A673 (cell line): ENCODE measurements at regions not wholly inside any gene's neighbourhood (a gene's known extent, or its start where the extent isn't known, plus 50 kb on each side); places are given as distances from the start of the nearest gene placed in this dataset.

Source experiments
- BruUV-seq: library from RNA; stranded (reverse); fragments of 400-500 nt; replicated peaks from 2 replicates; lab custom pipeline; 2021; lab: Mats Ljungman, UMichigan
- CTCF ChIA-PET: fragments of 300-600 bp; sonication (Branson Sonifier 250); formaldehyde crosslinking; loops from one replicate; lab custom pipeline; 2022; ENCODE audit warnings: antibody characterized with exemption; lab: Charles Lee
- POLR2A ChIA-PET: fragments of 300-600 bp; sonication (Branson Sonifier 250); formaldehyde crosslinking; loops from one replicate; lab custom pipeline; 2022; ENCODE audit warnings: antibody characterized with exemption; ENCODE audit not compliant: low non-redundant PET; lab: Charles Lee
- DNase-seq: peaks from one replicate; pipeline ENCODE4 v3.0.0-alpha.2; 2015; ENCODE audit warnings: low spot score
- H3K27ac ChIP-seq: fragments of 200-600 bp; sonication (generic); 2 replicates; pipeline ENCODE4 v1.5.1; 2016; ENCODE audit warnings: mixed run types, low read depth, mild to moderate bottlenecking, mixed read lengths, antibody characterized with exemption, low read length; ENCODE audit not compliant: poor library complexity, severe bottlenecking
- H3K27me3 ChIP-seq: fragments of 200-600 bp; sonication (generic); replicated peaks from 2 replicates; pipeline ENCODE4 v1.6.1; 2017; ENCODE audit warnings: mixed run types, low read depth, mild to moderate bottlenecking, mixed read lengths, antibody characterized with exemption, low read length; ENCODE audit not compliant: insufficient read depth, poor library complexity
- H3K36me3 ChIP-seq: fragments of 200-600 bp; sonication (generic); 2 replicates; pipeline ENCODE4 v1.6.1; 2016; ENCODE audit warnings: mixed run types, mild to moderate bottlenecking, mixed read lengths, antibody characterized with exemption, low read length; ENCODE audit not compliant: insufficient read depth, poor library complexity, severe bottlenecking
- H3K4me1 ChIP-seq: fragments of 200-600 bp; sonication (generic); 2 replicates; pipeline ENCODE4 v1.6.1; 2017; ENCODE audit warnings: mixed run types, mild to moderate bottlenecking, mixed read lengths, antibody characterized with exemption, low read length; ENCODE audit not compliant: insufficient read depth, poor library complexity, severe bottlenecking
- H3K4me3 ChIP-seq: fragments of 200-600 bp; sonication (generic); 2 replicates; pipeline ENCODE4 v1.5.1; 2016; ENCODE audit warnings: low read depth, mixed run types, mild to moderate bottlenecking, mixed read lengths, low read length; ENCODE audit not compliant: poor library complexity, severe bottlenecking
- H3K9me3 ChIP-seq: fragments of 200-600 bp; sonication (generic); 2 replicates; pipeline ENCODE4 v1.6.1; 2016; ENCODE audit warnings: mixed run types, low read depth, mild to moderate bottlenecking, mixed read lengths, antibody characterized with exemption, low read length; ENCODE audit not compliant: poor library complexity, severe bottlenecking
- CTCF ChIP-seq: fragments of 300-800, 200-600 bp; sonication (generic); conservative IDR thresholded peaks from 2 replicates; pipeline ENCODE4 v1.5.1; 2017; ENCODE audit warnings: low read depth, mild to moderate bottlenecking, antibody characterized with exemption, low read length, moderate library complexity, mixed read lengths
- EZH2 ChIP-seq: fragments of 200-600 bp; sonication (generic); IDR thresholded peaks from 2 replicates; pipeline ENCODE4 v1.6.1; 2017; ENCODE audit warnings: borderline replicate concordance, low read depth, mild to moderate bottlenecking, mixed read lengths, antibody characterized with exemption, low read length; ENCODE audit not compliant: poor library complexity, severe bottlenecking
- intact Hi-C: fragments of 100-400 bp; cut with micrococcal nuclease; formaldehyde crosslinking; loops from one replicate; pipeline ENCODE4 v1.10.0; 2022; ENCODE audit not compliant: unreplicated experiment

- H3K4me1 ChIP-seq: no peaks in the 10 kb centered on the region
- H3K9me3 ChIP-seq: no peaks in the 10 kb centered on the region
- H3K27ac ChIP-seq: no peak overlapping the region
- H3K4me3 ChIP-seq: no peak overlapping the region
- ChIA-PET POLR2A (no interaction called here), CTCF (no interaction called here)
- no peaks in the 10 kb centered on the region for H3K36me3 ChIP-seq
- TF ChIP-seq EZH2 (no peak), CTCF (no peak)
- no peaks in the 10 kb centered on the region for H3K27me3 ChIP-seq
- BruUV-seq: no TSS peak
- intact Hi-C loops: no loop called here
- no peak for DNase-seq
These were observed 91.4 kb upstream of the PIK3CG start for GRCh38 chr7:106773721-106774120.

GRCh38 chr7:106774213-106774767 lies 90.8 kb upstream of the PIK3CG start:
- H3K9me3 ChIP-seq: no peaks in the 10 kb centered on the region
- H3K27me3 ChIP-seq: no peaks in the 10 kb centered on the region
- intact Hi-C loops: no loop called here
- H3K27ac ChIP-seq: no peak overlapping the region
- no peaks in the 10 kb centered on the region for H3K4me1 ChIP-seq
- TF ChIP-seq CTCF: no peak
- no peak for TF ChIP-seq EZH2
- CTCF ChIA-PET: no interaction called here
- no peaks in the 10 kb centered on the region for H3K36me3 ChIP-seq
- no peak for DNase-seq
- BruUV-seq: no TSS peak
- POLR2A ChIA-PET: no interaction called here
- H3K4me3 ChIP-seq: no peak overlapping the region

DNA sequence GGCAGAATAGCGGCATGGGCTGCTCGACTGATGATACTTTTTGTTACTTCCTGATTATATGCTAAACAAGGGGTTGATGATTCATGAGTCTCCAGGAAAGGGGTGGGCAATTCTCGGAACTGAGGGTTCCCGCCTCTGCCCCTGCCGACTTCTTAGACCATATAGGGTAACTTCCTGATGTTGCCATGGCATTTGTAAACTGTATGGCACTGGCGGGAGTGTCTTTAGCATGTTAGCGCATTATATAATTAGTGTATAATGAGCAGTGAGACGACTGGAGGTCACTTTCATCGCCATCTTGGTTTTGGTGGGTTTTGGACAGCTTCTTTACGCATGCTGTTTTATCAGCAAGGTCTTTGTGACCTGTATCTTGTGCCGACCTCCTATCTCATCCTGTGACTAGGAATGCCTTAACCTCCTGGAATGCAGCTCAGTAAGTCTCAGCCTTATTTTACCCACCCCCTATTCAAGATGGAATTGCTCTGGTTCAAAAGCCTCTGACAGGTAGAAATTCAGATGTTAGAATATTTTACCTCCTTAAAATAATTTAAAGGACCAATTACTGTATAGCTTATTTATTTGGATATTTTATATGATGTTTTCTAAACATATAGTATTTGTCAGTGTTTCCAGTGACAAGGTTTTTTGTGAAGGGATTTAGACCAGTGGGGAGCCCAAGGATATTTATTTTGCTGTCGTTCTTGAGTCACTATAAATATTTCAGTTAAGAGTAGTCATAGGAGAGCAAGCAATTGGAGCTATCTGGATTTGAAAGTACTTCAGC lies 90.1 kb upstream of the PIK3CG start:
- peak; percentile 46 for DNase-seq
- no peaks in the 10 kb centered on the region for H3K4me1 ChIP-seq
- no peak for TF ChIP-seq EZH2
- no peak for TF ChIP-seq CTCF
- no peak overlapping the region for H3K27ac ChIP-seq
- H3K4me3 ChIP-seq: no peak overlapping the region
- CTCF ChIA-PET: no interaction called here
- no peaks in the 10 kb centered on the region for H3K9me3 ChIP-seq
- H3K27me3 ChIP-seq: no peaks in the 10 kb centered on the region
- no TSS peak for BruUV-seq
- intact Hi-C loops: no loop called here
- POLR2A ChIA-PET: no interaction called here
- no peaks in the 10 kb centered on the region for H3K36me3 ChIP-seq
